ENCODE measurements at regions not wholly inside any gene's neighbourhood (a gene's known extent, or its start where the extent isn't known, plus 50 kb on each side); places are given as distances from the start of the nearest gene placed in this dataset.

DNA sequence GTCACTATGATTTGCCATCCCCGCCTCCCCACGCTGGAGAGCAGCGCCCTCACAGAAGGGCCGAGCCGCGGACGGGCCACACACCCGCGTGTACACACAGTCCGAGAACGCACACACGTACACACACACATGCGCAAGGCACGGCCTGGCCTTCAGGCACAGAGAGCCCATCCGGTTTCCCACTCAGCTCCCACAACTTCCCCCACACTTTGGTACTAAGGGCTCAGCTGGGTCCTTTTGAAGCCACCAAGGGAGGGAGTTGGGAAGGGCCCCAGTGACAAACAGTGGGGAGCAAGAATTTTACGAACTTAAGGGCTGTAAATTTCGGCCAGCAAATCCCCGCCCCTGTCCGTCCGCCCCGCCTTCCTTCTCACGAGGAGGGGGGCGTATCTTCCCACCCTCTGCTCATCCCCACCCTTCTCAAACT, 133.3 kb upstream of the HAND1 start:
- ChIA-PET RAD21 (ENCODE audit: low non-redundant PET in 1 of 2, low total read pairs in 2 of 2, uncharacterized antibody in 2 of 2, unreplicated experiment in 2 of 2) (interaction anchor here in 1 of 2 experiments (0.6 to 0.9 kb wide), 2 partner anchors 90 to 205 kb away, joined by 3 read pairs; no protein-coding TSS in a partner anchor), CTCF (interaction anchor here (1.1 to 1.6 kb wide), 4 partner anchors 111 to 637 kb away, joined by 3 to 9 read pairs (median 5); no protein-coding TSS in a partner anchor), POLR2A (no interaction called here)
- no peak overlapping the region for H2AFZ ChIP-seq (ENCODE audit: low read depth, low read length, poor library complexity, severe bottlenecking)
- intact Hi-C loops (cut with micrococcal nuclease): loop anchor here (2.0 kb wide), 2 partner anchors 91 to 637 kb away; no protein-coding TSS in a partner anchor
- no peak for ATAC-seq
- H3K4me1 ChIP-seq (ENCODE audit: control insufficient read depth in 1 of 2, insufficient read depth in 2 of 2, low read length in 2 of 2): peaks cover 3 to 13% of the 10 kb centered on the region in 2 experiments; a peak in 3 of 4 replicates
- H3K79me2 ChIP-seq (ENCODE audit: insufficient read depth, low read length): no peaks in the 10 kb centered on the region
- H3K9me2 ChIP-seq (ENCODE audit: insufficient read depth): no peaks in the 10 kb centered on the region
- H3K36me3 ChIP-seq (ENCODE audit: control insufficient read depth in 1 of 2, insufficient read depth in 2 of 2, low read length in 2 of 2): no peaks in the 10 kb centered on the region
- H3K9me3 ChIP-seq (ENCODE audit: control insufficient read depth in 1 of 2, insufficient read depth in 1 of 2, low read depth in 1 of 2, low read length in 2 of 2): no peaks in the 10 kb centered on the region
- H3K9ac ChIP-seq (ENCODE audit: low read length): no peak overlapping the region
- H3K27ac ChIP-seq (ENCODE audit: low read depth, low read length): no peak overlapping the region
- no TSS peak for BruUV-seq (replicated peaks)
- no peaks in the 10 kb centered on the region for H3K27me3 ChIP-seq (ENCODE audit: insufficient read depth, low read length)
- no peak for DNase-seq (ENCODE audit: low read depth, low spot score)
- no peaks in the 10 kb centered on the region for H4K20me1 ChIP-seq (ENCODE audit: insufficient read depth)
- TF ChIP-seq SP1 (IDR thresholded peaks at IDR 0.05; ENCODE audit: low read depth) (no peak), JUND (IDR thresholded peaks at IDR 0.05) (no peak), EZH2 (IDR thresholded peaks at IDR 0.05) (no peak), ZFX (IDR thresholded peaks at IDR 0.05) (no peak), TCF7L2 (IDR thresholded peaks at IDR 0.05; ENCODE audit: borderline replicate concordance, extremely low read depth, insufficient read depth, insufficient read length) (no peak), EZH2phosphoT487 (IDR thresholded peaks at IDR 0.05; ENCODE audit: borderline replicate concordance) (no peak), ELF1 (IDR thresholded peaks at IDR 0.05; ENCODE audit: borderline replicate concordance, low read depth) (no peak)
- TF ChIP-seq, protein P1, sequence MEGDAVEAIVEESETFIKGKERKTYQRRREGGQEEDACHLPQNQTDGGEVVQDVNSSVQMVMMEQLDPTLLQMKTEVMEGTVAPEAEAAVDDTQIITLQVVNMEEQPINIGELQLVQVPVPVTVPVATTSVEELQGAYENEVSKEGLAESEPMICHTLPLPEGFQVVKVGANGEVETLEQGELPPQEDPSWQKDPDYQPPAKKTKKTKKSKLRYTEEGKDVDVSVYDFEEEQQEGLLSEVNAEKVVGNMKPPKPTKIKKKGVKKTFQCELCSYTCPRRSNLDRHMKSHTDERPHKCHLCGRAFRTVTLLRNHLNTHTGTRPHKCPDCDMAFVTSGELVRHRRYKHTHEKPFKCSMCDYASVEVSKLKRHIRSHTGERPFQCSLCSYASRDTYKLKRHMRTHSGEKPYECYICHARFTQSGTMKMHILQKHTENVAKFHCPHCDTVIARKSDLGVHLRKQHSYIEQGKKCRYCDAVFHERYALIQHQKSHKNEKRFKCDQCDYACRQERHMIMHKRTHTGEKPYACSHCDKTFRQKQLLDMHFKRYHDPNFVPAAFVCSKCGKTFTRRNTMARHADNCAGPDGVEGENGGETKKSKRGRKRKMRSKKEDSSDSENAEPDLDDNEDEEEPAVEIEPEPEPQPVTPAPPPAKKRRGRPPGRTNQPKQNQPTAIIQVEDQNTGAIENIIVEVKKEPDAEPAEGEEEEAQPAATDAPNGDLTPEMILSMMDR (IDR thresholded peaks at IDR 0.05 in 2 of 3, conservative IDR thresholded peaks at IDR 0.05 in 1 of 3; ENCODE audit: borderline replicate concordance in 1 of 3, insufficient read depth in 1 of 3, low read depth in 2 of 3, low read length in 2 of 3): no peak
- TF ChIP-seq, protein P2, sequence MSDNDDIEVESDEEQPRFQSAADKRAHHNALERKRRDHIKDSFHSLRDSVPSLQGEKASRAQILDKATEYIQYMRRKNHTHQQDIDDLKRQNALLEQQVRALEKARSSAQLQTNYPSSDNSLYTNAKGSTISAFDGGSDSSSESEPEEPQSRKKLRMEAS (IDR thresholded peaks at IDR 0.05): no peak
- TF ChIP-seq, protein P3, sequence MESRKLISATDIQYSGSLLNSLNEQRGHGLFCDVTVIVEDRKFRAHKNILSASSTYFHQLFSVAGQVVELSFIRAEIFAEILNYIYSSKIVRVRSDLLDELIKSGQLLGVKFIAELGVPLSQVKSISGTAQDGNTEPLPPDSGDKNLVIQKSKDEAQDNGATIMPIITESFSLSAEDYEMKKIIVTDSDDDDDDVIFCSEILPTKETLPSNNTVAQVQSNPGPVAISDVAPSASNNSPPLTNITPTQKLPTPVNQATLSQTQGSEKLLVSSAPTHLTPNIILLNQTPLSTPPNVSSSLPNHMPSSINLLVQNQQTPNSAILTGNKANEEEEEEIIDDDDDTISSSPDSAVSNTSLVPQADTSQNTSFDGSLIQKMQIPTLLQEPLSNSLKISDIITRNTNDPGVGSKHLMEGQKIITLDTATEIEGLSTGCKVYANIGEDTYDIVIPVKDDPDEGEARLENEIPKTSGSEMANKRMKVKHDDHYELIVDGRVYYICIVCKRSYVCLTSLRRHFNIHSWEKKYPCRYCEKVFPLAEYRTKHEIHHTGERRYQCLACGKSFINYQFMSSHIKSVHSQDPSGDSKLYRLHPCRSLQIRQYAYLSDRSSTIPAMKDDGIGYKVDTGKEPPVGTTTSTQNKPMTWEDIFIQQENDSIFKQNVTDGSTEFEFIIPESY (IDR thresholded peaks at IDR 0.05; ENCODE audit: extremely low read depth, insufficient replicate concordance, low read length): no peak
- H3K4me2 ChIP-seq (ENCODE audit: low read length): no peak overlapping the region
- no peak overlapping the region for H3K4me3 ChIP-seq (replicated peaks in 1 of 2; ENCODE audit: low read depth in 1 of 2, low read length in 2 of 2)
